Pancreas (tissue), 10 donors: ENCODE measurements at regions not wholly inside any gene's neighbourhood (a gene's known extent, or its start where the extent isn't known, plus 50 kb on each side); places are given as distances from the start of the nearest gene placed in this dataset.
A peak's percentile ranks its signal among the peaks of the same experiment; 100 is the strongest.

ENCODE experiments used
- ATAC-seq, 4 donors: fragments of 200-7000 bp; cut with Tn5 transposase; one replicate each; pipeline versions ENCODE4 v1.8.0 to v1.9.1; 2020; ENCODE audit warnings: mild to moderate bottlenecking in 4 of 4, moderate library complexity in 4 of 4
- DNase-seq, 6 donors: peaks; one replicate each; pipeline ENCODE4 v3.0.0-alpha.2; 2020
- FAIRE-seq: peaks from 2 replicates; lab custom pipeline; 2012; peaks lifted over from hg19 to GRCh38; lab: Jason Lieb, UNC
- H3K27ac ChIP-seq, 4 donors: fragments of 200-600 bp; sonication (generic); 1 replicate in 3 of 4; 2 replicates in 1 of 4; pipeline versions ENCODE4 v1.5.0 to v1.8.0; 2020
- H3K27me3 ChIP-seq, 4 donors: fragments of 200-600 bp; one replicate each; pipeline ENCODE4 v1.8.0; 2021
- H3K36me3 ChIP-seq, 3 donors: fragments of 200-600 bp; sonication (generic) in 1 of 3; one replicate each; pipeline versions ENCODE4 v1.5.0 to v1.8.0; 2020 to 2021
- H3K4me1 ChIP-seq, 3 donors: fragments of 200-600 bp; one replicate each; pipeline ENCODE4 v1.8.0; 2021
- H3K4me3 ChIP-seq, 4 donors: fragments of 200-600 bp; sonication (generic) in 2 of 4; one replicate each; pipeline versions ENCODE4 v1.5.0 to v1.8.0; 2020 to 2021
- H3K9me3 ChIP-seq, 4 donors: fragments of 200-600 bp; one replicate each; pipeline ENCODE4 v1.8.0; 2021
- WGBS, 2 donors: extraction: QIAGEN DNeasy Blood & Tissue Kit; methylation state at CpG; one replicate each; pipeline ENCODE4 v1.1.7; 2013; 5-methylcytosine and 5-hydroxymethylcytosine counted together
- intact Hi-C, 3 donors: fragments of 100-400 bp; cut with DNase I; formaldehyde crosslinking; loops; one replicate each; pipeline versions ENCODE4 v1.11.1 to v1.14.2; 2022
- TF ChIP-seq, protein P1 (sequence below), 4 donors: fragments of 200-600 bp; sonication (generic) in 3 of 4; IDR thresholded peaks; one replicate each; pipeline versions ENCODE4 v1.5.0 to v1.8.0; 2021; ENCODE audit warnings: antibody characterized with exemption in 4 of 4
- donor health status: healthy with polysubstance abuse.
- donor health status: DM: no; HTN: no; CAD: no; lungs with moderate emphysema.
- donor health status: DM: no; HTN: no; CAD: no.
- donor health status: control.
- donor health status: control.
- donor health status: Bipolar disorder and iron deficiency.
- donor health status: DM: yes; HTN: yes; CAD: no.
- donor health status: DM: no; HTN: no; CAD: no.
- donor health status: DM: no; HTN: no; CAD: no.
- donor health status: DM: yes; HTN: yes; CAD: no.

GRCh38 chr5:39867923-39868322, 443.1 kb upstream of the DAB2 start:
- Histone ChIP-seq H3K4me3 (no peak overlapping the region), H3K27me3 (no peaks in the 10 kb centered on the region), H3K27ac (no peak overlapping the region), H3K9me3 (no peaks in the 10 kb centered on the region), H3K36me3 (no peaks in the 10 kb centered on the region), H3K4me1 (peaks cover 0 to 6% (median 0%) of the 10 kb centered on the region in 3 donors)
- no peak for FAIRE-seq
- no peak for DNase-seq
- intact Hi-C loops, result no loop called here
- TF ChIP-seq, protein P1, sequence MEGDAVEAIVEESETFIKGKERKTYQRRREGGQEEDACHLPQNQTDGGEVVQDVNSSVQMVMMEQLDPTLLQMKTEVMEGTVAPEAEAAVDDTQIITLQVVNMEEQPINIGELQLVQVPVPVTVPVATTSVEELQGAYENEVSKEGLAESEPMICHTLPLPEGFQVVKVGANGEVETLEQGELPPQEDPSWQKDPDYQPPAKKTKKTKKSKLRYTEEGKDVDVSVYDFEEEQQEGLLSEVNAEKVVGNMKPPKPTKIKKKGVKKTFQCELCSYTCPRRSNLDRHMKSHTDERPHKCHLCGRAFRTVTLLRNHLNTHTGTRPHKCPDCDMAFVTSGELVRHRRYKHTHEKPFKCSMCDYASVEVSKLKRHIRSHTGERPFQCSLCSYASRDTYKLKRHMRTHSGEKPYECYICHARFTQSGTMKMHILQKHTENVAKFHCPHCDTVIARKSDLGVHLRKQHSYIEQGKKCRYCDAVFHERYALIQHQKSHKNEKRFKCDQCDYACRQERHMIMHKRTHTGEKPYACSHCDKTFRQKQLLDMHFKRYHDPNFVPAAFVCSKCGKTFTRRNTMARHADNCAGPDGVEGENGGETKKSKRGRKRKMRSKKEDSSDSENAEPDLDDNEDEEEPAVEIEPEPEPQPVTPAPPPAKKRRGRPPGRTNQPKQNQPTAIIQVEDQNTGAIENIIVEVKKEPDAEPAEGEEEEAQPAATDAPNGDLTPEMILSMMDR (IDR thresholded peaks at IDR 0.05), result no peak
- ATAC-seq, result no peak

- ATAC-seq, result peak; percentile 94 to 99 (median 96)
Observed at GRCh38 chr5:39863926-39864552, 439.3 kb upstream of the DAB2 start.

DNA sequence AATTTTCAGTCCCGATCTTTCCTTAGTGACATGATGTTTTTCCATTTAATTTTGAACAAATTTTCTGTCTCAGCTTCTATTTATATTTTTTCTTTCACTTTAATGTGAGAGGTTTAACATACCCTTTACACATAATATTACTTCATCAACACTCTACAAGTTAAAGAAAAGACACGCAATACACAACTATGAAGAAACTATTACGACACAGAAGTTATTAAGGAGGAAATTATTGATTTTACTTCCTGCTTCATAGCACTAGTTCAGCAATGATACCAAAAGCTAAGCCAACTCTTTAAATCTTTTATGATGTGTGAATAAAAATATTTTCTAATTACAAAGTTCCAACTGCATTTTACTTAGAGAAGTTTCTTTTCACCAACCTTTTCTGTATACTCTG, 432.3 kb upstream of the DAB2 start:
- intact Hi-C loops, result no loop called here
- DNase-seq (no peak), ATAC-seq (no peak), FAIRE-seq (no peak)
- Histone ChIP-seq H3K4me3 (no peak overlapping the region), H3K9me3 (no peaks in the 10 kb centered on the region), H3K27ac (no peak overlapping the region), H3K36me3 (no peaks in the 10 kb centered on the region), H3K27me3 (no peaks in the 10 kb centered on the region), H3K4me1 (peaks cover 0 to 3% (median 0%) of the 10 kb centered on the region in 3 donors)
- WGBS, 2 donors, result 73 to 74% methylated on average over 3 of the region's 3 CpGs
- TF ChIP-seq, protein P1 (IDR thresholded peaks at IDR 0.05), result no peak

More at GRCh38 chr5:39863926-39864552, 439.3 kb upstream of the DAB2 start:
- Histone ChIP-seq H3K4me3 (peak overlapping the region in 1 of 4 donors; percentile 8), H3K9me3 (no peaks in the 10 kb centered on the region), H3K36me3 (no peaks in the 10 kb centered on the region), H3K27me3 (no peaks in the 10 kb centered on the region), H3K27ac (peak overlapping the region in 1 of 4 donors; percentile 6), H3K4me1 (peaks cover 0 to 6% (median 0%) of the 10 kb centered on the region in 3 donors)
- TF ChIP-seq, protein P1 (IDR thresholded peaks at IDR 0.05), result no peak
- WGBS, 2 donors, result 50 to 53% methylated on average over 7 of the region's 7 CpGs
- FAIRE-seq (no peak), DNase-seq (peak in 4 of 6 donors; percentile 41 to 57 (median 47))
- intact Hi-C loops, result no loop called here

GRCh38 chr5:39854771-39855410, 430.1 kb upstream of the DAB2 start:
- Histone ChIP-seq H3K9me3 (no peaks in the 10 kb centered on the region), H3K4me3 (no peak overlapping the region), H3K4me1 (peaks cover 0 to 3% (median 0%) of the 10 kb centered on the region in 3 donors), H3K36me3 (no peaks in the 10 kb centered on the region), H3K27me3 (no peaks in the 10 kb centered on the region), H3K27ac (no peak overlapping the region)
- no peak for FAIRE-seq
- TF ChIP-seq, protein P1 (IDR thresholded peaks at IDR 0.05), result no peak
- 43 to 45% methylated on average over 2 of the region's 2 CpGs for WGBS, 2 donors
- no peak for DNase-seq
- no peak for ATAC-seq
- intact Hi-C loops, result no loop called here

DNA sequence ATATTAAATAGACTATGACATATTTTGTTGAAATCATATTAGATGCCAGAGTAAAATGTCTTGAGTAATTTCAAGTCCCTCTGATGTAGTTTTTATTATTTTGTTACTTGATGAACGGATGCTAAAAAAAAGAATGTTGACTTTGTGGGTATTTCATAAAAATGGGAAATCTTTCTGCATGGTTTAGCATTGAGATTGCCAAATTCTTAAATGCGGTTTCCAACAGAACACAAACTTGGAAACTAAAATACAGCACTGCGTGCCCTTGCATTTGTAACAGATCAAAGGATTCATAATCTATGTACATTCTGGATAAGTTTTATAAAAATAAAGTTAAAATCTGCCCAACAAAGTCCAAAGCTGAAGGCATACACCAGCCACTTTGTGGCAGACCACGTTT, 425.5 kb upstream of the DAB2 start:
- Histone ChIP-seq H3K27me3 (no peaks in the 10 kb centered on the region), H3K9me3 (no peaks in the 10 kb centered on the region), H3K4me3 (no peak overlapping the region), H3K4me1 (peaks cover 0 to 3% (median 0%) of the 10 kb centered on the region in 3 donors), H3K36me3 (no peaks in the 10 kb centered on the region), H3K27ac (no peak overlapping the region)
- intact Hi-C loops, result no loop called here
- WGBS, 2 donors, result 80 to 87% methylated on average over 4 of the region's 4 CpGs
- DNase-seq (no peak), FAIRE-seq (no peak), ATAC-seq (no peak)
- TF ChIP-seq, protein P1 (IDR thresholded peaks at IDR 0.05), result no peak
